OCI-LY3 (cell line): ENCODE measurements at regions not wholly inside any gene's neighbourhood (a gene's known extent, or its start where the extent isn't known, plus 50 kb on each side); places are given as distances from the start of the nearest gene placed in this dataset.

Experiments used
- EZH2phosphoT487 ChIP-seq: fragments of 200-600 bp; shearing (Covaris generic); IDR thresholded peaks from 2 replicates; pipeline ENCODE4 v1.6.1; 2018; ENCODE audit warnings: antibody characterized with exemption, mixed run types, low read depth
- TF ChIP-seq, protein P1 (sequence below): fragments of 200-600, 300-600 bp; sonication (generic); IDR thresholded peaks from 2 replicates; pipeline ENCODE4 v1.5.1; 2014; ENCODE audit warnings: antibody characterized with exemption, low read length, low read depth

DNA sequence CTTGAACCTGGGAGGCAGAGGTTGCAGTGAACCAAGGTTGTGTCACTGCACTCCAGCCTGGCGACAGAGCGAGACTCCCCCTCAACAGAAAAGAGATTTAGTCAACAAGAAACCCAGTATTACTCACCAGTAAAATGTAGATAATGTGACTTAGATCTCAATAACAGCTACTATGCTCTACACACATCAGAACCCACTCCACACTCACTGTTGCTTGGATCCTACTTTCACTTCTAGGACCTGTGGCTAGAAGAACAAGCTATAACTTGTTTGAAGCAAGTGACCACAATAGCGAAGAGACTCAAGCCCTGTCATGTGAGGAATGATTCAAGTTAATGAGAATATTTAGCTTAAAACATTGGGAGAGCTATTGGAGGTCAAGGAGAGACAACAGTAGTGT lies 100.7 kb downstream of the ANXA2 start:
- no peak for TF ChIP-seq EZH2phosphoT487
- TF ChIP-seq, protein P1, sequence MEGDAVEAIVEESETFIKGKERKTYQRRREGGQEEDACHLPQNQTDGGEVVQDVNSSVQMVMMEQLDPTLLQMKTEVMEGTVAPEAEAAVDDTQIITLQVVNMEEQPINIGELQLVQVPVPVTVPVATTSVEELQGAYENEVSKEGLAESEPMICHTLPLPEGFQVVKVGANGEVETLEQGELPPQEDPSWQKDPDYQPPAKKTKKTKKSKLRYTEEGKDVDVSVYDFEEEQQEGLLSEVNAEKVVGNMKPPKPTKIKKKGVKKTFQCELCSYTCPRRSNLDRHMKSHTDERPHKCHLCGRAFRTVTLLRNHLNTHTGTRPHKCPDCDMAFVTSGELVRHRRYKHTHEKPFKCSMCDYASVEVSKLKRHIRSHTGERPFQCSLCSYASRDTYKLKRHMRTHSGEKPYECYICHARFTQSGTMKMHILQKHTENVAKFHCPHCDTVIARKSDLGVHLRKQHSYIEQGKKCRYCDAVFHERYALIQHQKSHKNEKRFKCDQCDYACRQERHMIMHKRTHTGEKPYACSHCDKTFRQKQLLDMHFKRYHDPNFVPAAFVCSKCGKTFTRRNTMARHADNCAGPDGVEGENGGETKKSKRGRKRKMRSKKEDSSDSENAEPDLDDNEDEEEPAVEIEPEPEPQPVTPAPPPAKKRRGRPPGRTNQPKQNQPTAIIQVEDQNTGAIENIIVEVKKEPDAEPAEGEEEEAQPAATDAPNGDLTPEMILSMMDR = no peak
